ENCODE measurements at regions not wholly inside any gene's neighbourhood (a gene's known extent, or its start where the extent isn't known, plus 50 kb on each side); places are given as distances from the start of the nearest gene placed in this dataset.

GRCh38 chr7:128170461-128170860 lies 70.6 kb upstream of the LEP start:
- no peak for TF ChIP-seq GATAD2A (CRISPR knock-in tag; IDR thresholded peaks at IDR 0.05)
- no peak for TF ChIP-seq MYC (CRISPR knock-in tag; IDR thresholded peaks at IDR 0.05; ENCODE audit: borderline replicate concordance)
- no peak for TF ChIP-seq CTCF (CRISPR knock-in tag; IDR thresholded peaks at IDR 0.05)
- TF ChIP-seq BCLAF1 (IDR thresholded peaks at IDR 0.05), result no peak
- no peak for TF ChIP-seq MEIS2 (CRISPR knock-in tag; IDR thresholded peaks at IDR 0.05)
- no peak for TF ChIP-seq ATF2 (CRISPR knock-in tag; IDR thresholded peaks at IDR 0.05)
- TF ChIP-seq ZNF280D (CRISPR knock-in tag; IDR thresholded peaks at IDR 0.05), result no peak
- no peak for TF ChIP-seq NFYC (CRISPR knock-in tag; IDR thresholded peaks at IDR 0.05)
- TF ChIP-seq RBM22 (optimal IDR thresholded peaks at IDR 0.05; ENCODE audit: low read length), result no peak
- no peak for TF ChIP-seq KLF13 (CRISPR knock-in tag; IDR thresholded peaks at IDR 0.05)
- TF ChIP-seq FOXM1 (CRISPR knock-in tag; IDR thresholded peaks at IDR 0.05), result no peak
